ENCODE measurements at regions not wholly inside any gene's neighbourhood (a gene's known extent, or its start where the extent isn't known, plus 50 kb on each side); places are given as distances from the start of the nearest gene placed in this dataset.

DNA sequence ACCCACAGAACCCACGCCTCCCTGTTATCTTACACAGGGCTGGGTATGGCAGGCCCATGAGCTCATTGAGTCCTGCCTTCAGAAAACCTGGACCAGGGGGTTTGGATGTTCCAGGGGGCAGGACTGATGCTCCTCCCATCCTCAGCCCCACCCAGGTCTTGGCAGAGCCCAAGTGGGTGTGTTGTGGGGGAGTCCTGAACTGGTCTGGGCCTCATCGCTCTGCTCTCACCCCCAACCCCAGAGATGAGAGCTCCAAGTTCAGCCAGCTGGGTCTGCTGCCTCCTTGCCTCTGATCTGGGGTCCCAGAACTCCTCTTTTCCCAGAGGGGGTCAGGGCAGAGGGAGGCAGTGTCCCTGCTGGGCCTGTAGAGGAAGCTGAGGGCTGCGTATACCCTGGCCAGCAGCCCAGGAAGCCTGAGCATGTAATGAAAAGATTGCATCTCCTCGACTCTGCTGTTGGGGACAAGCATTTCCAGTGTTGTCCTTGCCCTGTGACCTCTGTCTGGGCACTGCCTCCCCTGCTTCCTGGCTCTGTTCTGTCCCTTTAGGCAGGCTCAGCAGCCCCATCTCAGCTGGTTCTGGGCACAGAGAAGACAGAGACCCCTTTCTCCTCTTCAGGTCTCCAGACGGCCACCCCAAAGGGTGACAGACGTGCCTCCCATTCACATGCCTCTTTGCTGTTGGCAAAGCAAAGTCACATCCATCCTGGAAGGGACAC, 54.7 kb upstream of the EPS8L3 start (continued):
- no peak for TF ChIP-seq CEBPB (IDR thresholded peaks at IDR 0.05; ENCODE audit: low read depth, low read length)
- TF ChIP-seq, protein P1, sequence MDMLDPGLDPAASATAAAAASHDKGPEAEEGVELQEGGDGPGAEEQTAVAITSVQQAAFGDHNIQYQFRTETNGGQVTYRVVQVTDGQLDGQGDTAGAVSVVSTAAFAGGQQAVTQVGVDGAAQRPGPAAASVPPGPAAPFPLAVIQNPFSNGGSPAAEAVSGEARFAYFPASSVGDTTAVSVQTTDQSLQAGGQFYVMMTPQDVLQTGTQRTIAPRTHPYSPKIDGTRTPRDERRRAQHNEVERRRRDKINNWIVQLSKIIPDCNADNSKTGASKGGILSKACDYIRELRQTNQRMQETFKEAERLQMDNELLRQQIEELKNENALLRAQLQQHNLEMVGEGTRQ (IDR thresholded peaks at IDR 0.05; ENCODE audit: low read depth, low read length): no peak
- no peak for TF ChIP-seq MAFK (IDR thresholded peaks at IDR 0.05; ENCODE audit: low read depth, low read length)
- no peak for TF ChIP-seq MXI1 (IDR thresholded peaks at IDR 0.05; ENCODE audit: borderline replicate concordance, low read depth, low read length)
- TF ChIP-seq RCOR1 (IDR thresholded peaks at IDR 0.05; ENCODE audit: insufficient replicate concordance, low read length): no peak

DNA sequence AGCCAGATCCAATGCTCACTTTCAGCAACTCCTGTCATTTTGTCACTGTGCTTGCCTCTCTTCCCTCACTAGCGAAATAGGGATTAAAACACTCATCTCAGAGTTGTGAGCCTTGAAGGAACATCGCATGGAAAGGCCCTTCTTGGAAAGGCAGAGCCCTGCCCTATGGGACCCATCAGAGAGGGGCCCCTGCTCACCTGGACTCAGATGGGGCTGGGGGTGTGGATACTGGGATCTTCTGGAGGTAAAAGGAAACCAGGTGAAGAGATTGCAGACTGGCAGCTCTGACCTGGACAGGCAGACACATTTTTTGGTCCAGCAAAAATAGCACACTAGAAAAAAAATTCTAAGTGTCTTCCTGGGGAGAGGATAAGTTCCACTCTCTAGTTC, 54.2 kb upstream of the EPS8L3 start:
- CTCF ChIA-PET: no interaction called here
- ATAC-seq (ENCODE audit: low read depth) (no peak), DNase-seq (no peak)
- H3K4me1 ChIP-seq (ENCODE audit: control insufficient read depth, insufficient read depth, low read length): peaks cover 15% of the 10 kb centered on the region
- H4K8ac ChIP-seq (ENCODE audit: low read depth in 2 of 2, low read length in 2 of 2): no peak overlapping the region
- H3K9ac ChIP-seq (ENCODE audit: low read depth, low read length): no peak overlapping the region
- H2AK9ac ChIP-seq (replicated peaks; ENCODE audit: low read depth, low read length, poor library complexity): no peak overlapping the region
- no peak overlapping the region for H3K4me2 ChIP-seq (ENCODE audit: low read depth, low read length)
- in situ Hi-C loops (cut with MboI; ENCODE audit: low sequenced_read_pairs) (no loop called here), intact Hi-C loops (cut with micrococcal nuclease) (no loop called here), dilution Hi-C loops (cut with HindIII; ENCODE audit: low sequenced_read_pairs, unreplicated experiment) (no loop called here)
- H3K36me3 ChIP-seq (ENCODE audit: control insufficient read depth, insufficient read depth, low read length): no peaks in the 10 kb centered on the region
- H3K9me3 ChIP-seq (ENCODE audit: control insufficient read depth, insufficient read depth, low read length): peaks cover 5% of the 10 kb centered on the region
- H2AK5ac ChIP-seq (ENCODE audit: low read depth, low read length): no peak overlapping the region
- H3K4me3 ChIP-seq (ENCODE audit: insufficient read depth, low read depth, low read length): no peak overlapping the region
- no peak overlapping the region for H2BK15ac ChIP-seq (ENCODE audit: low read depth, low read length)
- no CpG with 5 or more reads among the region's 2 CpGs for WGBS, 2 experiments (ENCODE audit: extremely low coverage in 2 of 2, insufficient read length in 1 of 2)
- no peaks in the 10 kb centered on the region for H4K20me1 ChIP-seq (ENCODE audit: insufficient read depth, low read length)
- no peak overlapping the region for H3K18ac ChIP-seq (ENCODE audit: low read depth, low read length)
- BruUV-seq (replicated peaks): no TSS peak
- no peak overlapping the region for H4K5ac ChIP-seq (ENCODE audit: low read depth, low read length)
- no peak overlapping the region for H3K27ac ChIP-seq (ENCODE audit: insufficient read depth, low read length)
- no peaks in the 10 kb centered on the region for H3K79me1 ChIP-seq (ENCODE audit: low read depth in 1 of 2, low read length in 2 of 2)
- no peak overlapping the region for H2AFZ ChIP-seq (replicated peaks; ENCODE audit: low read length, poor library complexity)
- no peak overlapping the region for H3K14ac ChIP-seq (replicated peaks; ENCODE audit: low read depth, low read length)
- no peaks in the 10 kb centered on the region for H3K27me3 ChIP-seq (ENCODE audit: control insufficient read depth, insufficient read depth, low read length)
- no peak overlapping the region for H3K4ac ChIP-seq (ENCODE audit: low read depth, low read length)
- POLR2A ChIA-PET (ENCODE audit: unreplicated experiment): no interaction called here
- peaks cover 20% of the 10 kb centered on the region for H3K9me1 ChIP-seq (ENCODE audit: insufficient read depth, low read length)
- H4K91ac ChIP-seq (ENCODE audit: insufficient read depth, low read depth, low read length): no peak overlapping the region
- no peak overlapping the region for H3K23ac ChIP-seq (ENCODE audit: low read depth, low read length)
- no peak overlapping the region for H2BK20ac ChIP-seq (ENCODE audit: low read depth, low read length)
- H3K56ac ChIP-seq (ENCODE audit: extremely low read depth, insufficient read depth, low read length): no peak overlapping the region
- H2BK5ac ChIP-seq (ENCODE audit: low read depth, low read length, poor library complexity, severe bottlenecking): no peak overlapping the region
- H2BK120ac ChIP-seq (ENCODE audit: low read depth, low read length): no peak overlapping the region
- TF ChIP-seq, protein P2, sequence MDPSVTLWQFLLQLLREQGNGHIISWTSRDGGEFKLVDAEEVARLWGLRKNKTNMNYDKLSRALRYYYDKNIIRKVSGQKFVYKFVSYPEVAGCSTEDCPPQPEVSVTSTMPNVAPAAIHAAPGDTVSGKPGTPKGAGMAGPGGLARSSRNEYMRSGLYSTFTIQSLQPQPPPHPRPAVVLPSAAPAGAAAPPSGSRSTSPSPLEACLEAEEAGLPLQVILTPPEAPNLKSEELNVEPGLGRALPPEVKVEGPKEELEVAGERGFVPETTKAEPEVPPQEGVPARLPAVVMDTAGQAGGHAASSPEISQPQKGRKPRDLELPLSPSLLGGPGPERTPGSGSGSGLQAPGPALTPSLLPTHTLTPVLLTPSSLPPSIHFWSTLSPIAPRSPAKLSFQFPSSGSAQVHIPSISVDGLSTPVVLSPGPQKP (IDR thresholded peaks at IDR 0.05; ENCODE audit: borderline replicate concordance, low read depth, low read length): no peak
- TF ChIP-seq NFE2L2 (IDR thresholded peaks at IDR 0.05; ENCODE audit: low read depth, low read length) (no peak), RAD21 (IDR thresholded peaks at IDR 0.05; ENCODE audit: low read length) (no peak), MAFK (IDR thresholded peaks at IDR 0.05; ENCODE audit: low read depth, low read length) (no peak), POLR2A (IDR thresholded peaks at IDR 0.05; ENCODE audit: low read depth, low read length) (no peak), FOS (IDR thresholded peaks at IDR 0.05; ENCODE audit: low read depth, low read length) (no peak), SMC3 (IDR thresholded peaks at IDR 0.05; ENCODE audit: low read depth, low read length) (no peak), MXI1 (IDR thresholded peaks at IDR 0.05; ENCODE audit: borderline replicate concordance, low read depth, low read length) (no peak)
- TF ChIP-seq, protein P1 (IDR thresholded peaks at IDR 0.05; ENCODE audit: low read depth, low read length): no peak
- TF ChIP-seq, protein P3, sequence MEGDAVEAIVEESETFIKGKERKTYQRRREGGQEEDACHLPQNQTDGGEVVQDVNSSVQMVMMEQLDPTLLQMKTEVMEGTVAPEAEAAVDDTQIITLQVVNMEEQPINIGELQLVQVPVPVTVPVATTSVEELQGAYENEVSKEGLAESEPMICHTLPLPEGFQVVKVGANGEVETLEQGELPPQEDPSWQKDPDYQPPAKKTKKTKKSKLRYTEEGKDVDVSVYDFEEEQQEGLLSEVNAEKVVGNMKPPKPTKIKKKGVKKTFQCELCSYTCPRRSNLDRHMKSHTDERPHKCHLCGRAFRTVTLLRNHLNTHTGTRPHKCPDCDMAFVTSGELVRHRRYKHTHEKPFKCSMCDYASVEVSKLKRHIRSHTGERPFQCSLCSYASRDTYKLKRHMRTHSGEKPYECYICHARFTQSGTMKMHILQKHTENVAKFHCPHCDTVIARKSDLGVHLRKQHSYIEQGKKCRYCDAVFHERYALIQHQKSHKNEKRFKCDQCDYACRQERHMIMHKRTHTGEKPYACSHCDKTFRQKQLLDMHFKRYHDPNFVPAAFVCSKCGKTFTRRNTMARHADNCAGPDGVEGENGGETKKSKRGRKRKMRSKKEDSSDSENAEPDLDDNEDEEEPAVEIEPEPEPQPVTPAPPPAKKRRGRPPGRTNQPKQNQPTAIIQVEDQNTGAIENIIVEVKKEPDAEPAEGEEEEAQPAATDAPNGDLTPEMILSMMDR (conservative IDR thresholded peaks at IDR 0.05; ENCODE audit: low read depth, low read length): no peak
